Peyer's patch (tissue), 4 donors: ENCODE measurements at regions not wholly inside any gene's neighbourhood (a gene's known extent, or its start where the extent isn't known, plus 50 kb on each side); places are given as distances from the start of the nearest gene placed in this dataset.

Experiments
- CTCF ChIP-seq, 6 experiments: fragments of 450-650 bp in 4 of 6; fragments of 200-600 bp in 2 of 6; sonication (generic) in 1 of 6; IDR thresholded peaks; one replicate each; pipeline ENCODE4 v1.5.1; 2017 to 2019; ENCODE audit warnings: antibody characterized with exemption in 6 of 6, mild to moderate bottlenecking in 3 of 6, moderate library complexity in 1 of 6
- POLR2A ChIP-seq, 2 donors: fragments of 450-650 bp; IDR thresholded peaks; one replicate each; pipeline ENCODE4 v1.5.1; 2017; ENCODE audit warnings: antibody characterized with exemption in 2 of 2, mild to moderate bottlenecking in 2 of 2, moderate library complexity in 2 of 2

GRCh38 chr6:71476872-71477271 lies 188.3 kb downstream of the OGFRL1 start:
- TF ChIP-seq CTCF (IDR thresholded peaks at IDR 0.05) (no peak), POLR2A (IDR thresholded peaks at IDR 0.05) (no peak)
